ENCODE measurements at regions not wholly inside any gene's neighbourhood (a gene's known extent, or its start where the extent isn't known, plus 50 kb on each side); places are given as distances from the start of the nearest gene placed in this dataset.

- Mint-ChIP-seq H3K4me3 (no peak overlapping the region), H3K9me3 (peaks cover 78% of the 10 kb centered on the region), H3K27ac (no peak overlapping the region), H3K27me3 (ENCODE audit: insufficient read depth) (no peaks in the 10 kb centered on the region; the same call in 1 of the 2 replicates), H3K36me3 (ENCODE audit: low read depth) (peaks cover 22% of the 10 kb centered on the region), H3K4me1 (ENCODE audit: low read depth) (no peaks in the 10 kb centered on the region)
- TF ChIP-seq CTCF (IDR thresholded peaks at IDR 0.05) = no peak
- DNase-seq = no peak
Measured at GRCh38 chr22:49523374-49524008, 304.2 kb downstream of the BRD1 start.

- H3K4me3 Mint-ChIP-seq = no peak overlapping the region
- no peak overlapping the region for H3K27ac Mint-ChIP-seq
- no peak for TF ChIP-seq CTCF (IDR thresholded peaks at IDR 0.05)
- H3K9me3 Mint-ChIP-seq = peaks cover 79% of the 10 kb centered on the region
- H3K27me3 Mint-ChIP-seq (ENCODE audit: insufficient read depth) = no peaks in the 10 kb centered on the region; the same call in 1 of the 2 replicates
- H3K36me3 Mint-ChIP-seq (ENCODE audit: low read depth) = peaks cover 23% of the 10 kb centered on the region
- no peak for DNase-seq
- no peaks in the 10 kb centered on the region for H3K4me1 Mint-ChIP-seq (ENCODE audit: low read depth)
Measured at GRCh38 chr22:49522582-49523373, 304.9 kb downstream of the BRD1 start.

- Mint-ChIP-seq H3K27me3 (ENCODE audit: insufficient read depth) (no peaks in the 10 kb centered on the region; the same call in 1 of the 2 replicates), H3K9me3 (peaks cover 79% of the 10 kb centered on the region), H3K4me1 (ENCODE audit: low read depth) (no peaks in the 10 kb centered on the region), H3K27ac (no peak overlapping the region), H3K4me3 (no peak overlapping the region), H3K36me3 (ENCODE audit: low read depth) (peaks cover 21% of the 10 kb centered on the region)
- TF ChIP-seq CTCF (IDR thresholded peaks at IDR 0.05) = no peak
- DNase-seq = no peak
Measured at GRCh38 chr22:49521787-49522224, 305.9 kb downstream of the BRD1 start.

- no peak overlapping the region for H3K4me3 Mint-ChIP-seq
- peaks cover 17% of the 10 kb centered on the region for H3K36me3 Mint-ChIP-seq (ENCODE audit: low read depth)
- TF ChIP-seq CTCF (IDR thresholded peaks at IDR 0.05) = no peak
- H3K9me3 Mint-ChIP-seq = peaks cover 80% of the 10 kb centered on the region
- H3K27ac Mint-ChIP-seq = no peak overlapping the region
- no peaks in the 10 kb centered on the region for H3K4me1 Mint-ChIP-seq (ENCODE audit: low read depth)
- no peak for DNase-seq
- no peaks in the 10 kb centered on the region; the same call in 1 of the 2 replicates for H3K27me3 Mint-ChIP-seq (ENCODE audit: insufficient read depth)
Measured at GRCh38 chr22:49519117-49519737, 308.4 kb downstream of the BRD1 start.

GRCh38 chr22:49518436-49518970 lies 309.2 kb downstream of the BRD1 start:
- TF ChIP-seq CTCF (IDR thresholded peaks at IDR 0.05) = no peak
- H3K4me1 Mint-ChIP-seq (ENCODE audit: low read depth) = no peaks in the 10 kb centered on the region
- H3K36me3 Mint-ChIP-seq (ENCODE audit: low read depth) = peaks cover 22% of the 10 kb centered on the region
- H3K4me3 Mint-ChIP-seq = no peak overlapping the region
- no peaks in the 10 kb centered on the region; the same call in 1 of the 2 replicates for H3K27me3 Mint-ChIP-seq (ENCODE audit: insufficient read depth)
- peaks cover 83% of the 10 kb centered on the region for H3K9me3 Mint-ChIP-seq
- no peak for DNase-seq
- H3K27ac Mint-ChIP-seq = no peak overlapping the region
